Transverse colon (tissue), 4 donors: ENCODE measurements at regions not wholly inside any gene's neighbourhood (a gene's known extent, or its start where the extent isn't known, plus 50 kb on each side); places are given as distances from the start of the nearest gene placed in this dataset.

Experiments
- CTCF ChIP-seq, 5 experiments: fragments of 200-600 bp in 3 of 5; fragments of 450-650 bp in 2 of 5; sonication (generic) in 3 of 5; IDR thresholded peaks; 1 replicate in 2 of 5; 2 replicates in 3 of 5; pipeline ENCODE4 v1.5.1; 2016 to 2017; ENCODE audit warnings: antibody characterized with exemption in 5 of 5, inconsistent platforms in 3 of 5, mild to moderate bottlenecking in 2 of 5, moderate library complexity in 1 of 5
- EP300 ChIP-seq: sonication (generic); formaldehyde crosslinking; IDR thresholded peaks from one replicate; pipeline ENCODE4 v1.6.1; 2017; ENCODE audit warnings: antibody characterized with exemption, low read depth
- POLR2A ChIP-seq: fragments of 450-650 bp; IDR thresholded peaks from one replicate; pipeline ENCODE4 v1.6.1; 2016; ENCODE audit warnings: antibody characterized with exemption, mild to moderate bottlenecking, moderate library complexity
- POLR2AphosphoS5 ChIP-seq, 3 donors: sonication (generic); formaldehyde crosslinking; IDR thresholded peaks; one replicate each; pipeline ENCODE4 v1.6.1; 2016; ENCODE audit warnings: antibody characterized with exemption in 3 of 3

GRCh38 chr11:111006227-111006626 is 239.3 kb upstream of the POU2AF2 start:
- TF ChIP-seq CTCF (IDR thresholded peaks at IDR 0.05) (no peak), POLR2A (no peak), EP300 (no peak), POLR2AphosphoS5 (IDR thresholded peaks at IDR 0.05) (no peak)
